ENCODE measurements at regions not wholly inside any gene's neighbourhood (a gene's known extent, or its start where the extent isn't known, plus 50 kb on each side); places are given as distances from the start of the nearest gene placed in this dataset.
A peak's percentile ranks its signal among the peaks of the same experiment; 100 is the strongest.

GRCh38 chr19:57016076-57016475, 103.7 kb upstream of the USP29 start:
- peak; percentile 3 for DNase-seq
- TF ChIP-seq EP300 (IDR thresholded peaks at IDR 0.05) (no peak), POLR2A (IDR thresholded peaks at IDR 0.05) (no peak), POLR2AphosphoS5 (IDR thresholded peaks at IDR 0.05) (no peak)
- TF ChIP-seq, protein P1, sequence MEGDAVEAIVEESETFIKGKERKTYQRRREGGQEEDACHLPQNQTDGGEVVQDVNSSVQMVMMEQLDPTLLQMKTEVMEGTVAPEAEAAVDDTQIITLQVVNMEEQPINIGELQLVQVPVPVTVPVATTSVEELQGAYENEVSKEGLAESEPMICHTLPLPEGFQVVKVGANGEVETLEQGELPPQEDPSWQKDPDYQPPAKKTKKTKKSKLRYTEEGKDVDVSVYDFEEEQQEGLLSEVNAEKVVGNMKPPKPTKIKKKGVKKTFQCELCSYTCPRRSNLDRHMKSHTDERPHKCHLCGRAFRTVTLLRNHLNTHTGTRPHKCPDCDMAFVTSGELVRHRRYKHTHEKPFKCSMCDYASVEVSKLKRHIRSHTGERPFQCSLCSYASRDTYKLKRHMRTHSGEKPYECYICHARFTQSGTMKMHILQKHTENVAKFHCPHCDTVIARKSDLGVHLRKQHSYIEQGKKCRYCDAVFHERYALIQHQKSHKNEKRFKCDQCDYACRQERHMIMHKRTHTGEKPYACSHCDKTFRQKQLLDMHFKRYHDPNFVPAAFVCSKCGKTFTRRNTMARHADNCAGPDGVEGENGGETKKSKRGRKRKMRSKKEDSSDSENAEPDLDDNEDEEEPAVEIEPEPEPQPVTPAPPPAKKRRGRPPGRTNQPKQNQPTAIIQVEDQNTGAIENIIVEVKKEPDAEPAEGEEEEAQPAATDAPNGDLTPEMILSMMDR (IDR thresholded peaks at IDR 0.05), result no peak
- Histone ChIP-seq H3K27me3 (peaks cover 0 to 7% (median 0%) of the 10 kb centered on the region in 3 donors), H3K36me3 (no peaks in the 10 kb centered on the region), H3K4me1 (no peaks in the 10 kb centered on the region), H3K9me3 (no peaks in the 10 kb centered on the region), H3K4me3 (no peak overlapping the region), H3K27ac (no peak overlapping the region)
- intact Hi-C loops (cut with DNase I), result no loop called here
- 89 to 94% methylated on average over 27 of the region's 27 CpGs for WGBS, 2 donors

GRCh38 chr19:57016491-57016890, 103.3 kb upstream of the USP29 start:
- peak; percentile 38 for DNase-seq
- TF ChIP-seq, protein P1 (IDR thresholded peaks at IDR 0.05), result no peak
- no peak for TF ChIP-seq POLR2A (IDR thresholded peaks at IDR 0.05)
- TF ChIP-seq POLR2AphosphoS5 (IDR thresholded peaks at IDR 0.05), result no peak
- TF ChIP-seq EP300 (IDR thresholded peaks at IDR 0.05), result no peak
- 74 to 82% methylated on average over 14 of the region's 14 CpGs for WGBS, 2 donors
- H3K27ac ChIP-seq, result no peak overlapping the region
- intact Hi-C loops (cut with DNase I), result no loop called here
- no peaks in the 10 kb centered on the region for H3K9me3 ChIP-seq
- no peaks in the 10 kb centered on the region for H3K36me3 ChIP-seq
- no peak overlapping the region for H3K4me3 ChIP-seq
- peaks cover 0 to 7% (median 0%) of the 10 kb centered on the region in 3 donors for H3K27me3 ChIP-seq
- no peaks in the 10 kb centered on the region for H3K4me1 ChIP-seq

- TF ChIP-seq, protein P1 (IDR thresholded peaks at IDR 0.05), result no peak
- TF ChIP-seq EP300 (IDR thresholded peaks at IDR 0.05), result no peak
- no peak for TF ChIP-seq POLR2A (IDR thresholded peaks at IDR 0.05)
- TF ChIP-seq POLR2AphosphoS5 (IDR thresholded peaks at IDR 0.05), result no peak
- Histone ChIP-seq H3K27me3 (no peaks in the 10 kb centered on the region), H3K9me3 (no peaks in the 10 kb centered on the region), H3K4me1 (no peaks in the 10 kb centered on the region), H3K27ac (no peak overlapping the region), H3K36me3 (no peaks in the 10 kb centered on the region), H3K4me3 (no peak overlapping the region)
- no peak for DNase-seq
- intact Hi-C loops (cut with DNase I), result no loop called here
- WGBS, 2 donors, result 74 to 82% methylated on average over 4 of the region's 4 CpGs
Measured at GRCh38 chr19:57025491-57025890, 94.3 kb upstream of the USP29 start.

DNA sequence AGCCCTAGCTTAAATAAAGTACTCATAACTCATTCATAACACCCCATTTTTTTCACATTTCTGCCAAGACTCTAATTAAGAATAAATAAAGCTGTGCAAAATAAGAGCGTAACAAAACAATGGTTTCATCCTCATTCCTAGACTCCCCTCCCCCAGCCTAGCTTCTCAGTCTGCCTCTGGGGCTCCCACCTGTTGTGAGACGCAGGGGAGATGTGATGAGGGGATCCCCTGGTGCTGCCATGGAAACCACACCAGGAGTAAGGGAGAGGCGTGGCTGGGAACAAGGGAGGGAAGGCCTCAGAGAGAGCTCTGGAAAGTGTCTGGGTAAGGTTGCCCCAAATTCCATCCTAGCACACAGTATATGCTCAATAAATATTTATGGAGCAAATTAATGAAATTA, 93.3 kb upstream of the USP29 start:
- DNase-seq, result no peak
- no peaks in the 10 kb centered on the region for H3K9me3 ChIP-seq
- no peak overlapping the region for H3K4me3 ChIP-seq
- no peaks in the 10 kb centered on the region for H3K27me3 ChIP-seq
- no peak overlapping the region for H3K27ac ChIP-seq
- no peaks in the 10 kb centered on the region for H3K36me3 ChIP-seq
- WGBS, 2 donors, result 82 to 85% methylated on average over 3 of the region's 3 CpGs
- TF ChIP-seq EP300 (IDR thresholded peaks at IDR 0.05) (no peak), POLR2AphosphoS5 (IDR thresholded peaks at IDR 0.05) (no peak), POLR2A (IDR thresholded peaks at IDR 0.05) (no peak)
- TF ChIP-seq, protein P1 (IDR thresholded peaks at IDR 0.05), result no peak
- no peaks in the 10 kb centered on the region for H3K4me1 ChIP-seq
- intact Hi-C loops (cut with DNase I), result no loop called here

- H3K36me3 ChIP-seq, result no peaks in the 10 kb centered on the region
- TF ChIP-seq, protein P1 (IDR thresholded peaks at IDR 0.05), result no peak
- TF ChIP-seq POLR2AphosphoS5 (IDR thresholded peaks at IDR 0.05) (no peak), EP300 (IDR thresholded peaks at IDR 0.05) (no peak), POLR2A (IDR thresholded peaks at IDR 0.05) (no peak)
- H3K4me3 ChIP-seq, result no peak overlapping the region
- no peak overlapping the region for H3K27ac ChIP-seq
- intact Hi-C loops (cut with DNase I), result no loop called here
- no peaks in the 10 kb centered on the region for H3K4me1 ChIP-seq
- peaks cover 0 to under 1% (median 0%) of the 10 kb centered on the region in 4 donors for H3K9me3 ChIP-seq
- no peaks in the 10 kb centered on the region for H3K27me3 ChIP-seq
- no peak for DNase-seq
- WGBS, 2 donors, result 83% methylated on average over 7 of the region's 7 CpGs
Measured at GRCh38 chr19:57027360-57027759, 92.4 kb upstream of the USP29 start.
